MM.1S (cell line): ENCODE measurements at regions not wholly inside any gene's neighbourhood (a gene's known extent, or its start where the extent isn't known, plus 50 kb on each side); places are given as distances from the start of the nearest gene placed in this dataset.

Source experiments
- DNase-seq: peaks from one replicate; pipeline ENCODE4 v3.0.0-alpha.2; 2015
- H2AFZ ChIP-seq: fragments of 300-600 bp; sonication (generic); 2 replicates; pipeline ENCODE4 v1.6.0; 2016; ENCODE audit warnings: antibody characterized with exemption, low read length
- H3F3A ChIP-seq: fragments of 300-600 bp; sonication (generic); 2 replicates; pipeline ENCODE4 v1.6.1; 2016; ENCODE audit warnings: mild to moderate bottlenecking, antibody characterized with exemption, low read length, moderate library complexity, mixed read lengths; ENCODE audit not compliant: insufficient read depth
- H3K27ac ChIP-seq: fragments of 300-600 bp; sonication (generic); 2 replicates; pipeline ENCODE4 v1.5.1; 2016; ENCODE audit warnings: mild to moderate bottlenecking, low read length
- H3K27me3 ChIP-seq: fragments of 300-600 bp; sonication (generic); replicated peaks from 2 replicates; pipeline ENCODE4 v1.6.0; 2016; ENCODE audit warnings: low read length; ENCODE audit not compliant: insufficient read depth
- H3K36me3 ChIP-seq: fragments of 300-600 bp; sonication (generic); replicated peaks from 2 replicates; pipeline ENCODE4 v1.6.1; 2016; ENCODE audit warnings: mild to moderate bottlenecking, low read length, mixed read lengths; ENCODE audit not compliant: insufficient read depth
- H3K4me1 ChIP-seq: fragments of 300-600 bp; sonication (generic); 2 replicates; pipeline ENCODE4 v1.6.1; 2016; ENCODE audit warnings: low read length, mixed read lengths
- H3K4me2 ChIP-seq: fragments of 300-600 bp; sonication (generic); 2 replicates; pipeline ENCODE4 v1.6.0; 2016; ENCODE audit warnings: low read depth, low read length
- H3K4me3 ChIP-seq: fragments of 300-600 bp; sonication (generic); 2 replicates; pipeline ENCODE4 v1.5.1; 2016; ENCODE audit warnings: low read length, mixed read lengths
- H3K79me2 ChIP-seq: fragments of 300-600 bp; sonication (generic); 2 replicates; pipeline ENCODE4 v1.6.1; 2016; ENCODE audit warnings: mixed run types, low read length, mixed read lengths
- H3K9ac ChIP-seq: fragments of 300-600 bp; sonication (generic); 2 replicates; pipeline ENCODE4 v1.6.1; 2016; ENCODE audit warnings: low read length, mixed read lengths
- H3K9me2 ChIP-seq: fragments of 300-600 bp; sonication (generic); replicated peaks from 2 replicates; pipeline ENCODE4 v1.6.1; 2016; ENCODE audit warnings: mild to moderate bottlenecking, low read length, mixed read lengths; ENCODE audit not compliant: insufficient read depth
- H3K9me3 ChIP-seq: fragments of 300-600 bp; sonication (generic); replicated peaks from 2 replicates; pipeline ENCODE4 v1.6.1; 2016; ENCODE audit warnings: mild to moderate bottlenecking, low read length, mixed read lengths; ENCODE audit not compliant: insufficient read depth
- H4K20me1 ChIP-seq: fragments of 300-600 bp; sonication (generic); 2 replicates; pipeline ENCODE4 v1.6.1; 2016; ENCODE audit warnings: mild to moderate bottlenecking, low read length, moderate library complexity, mixed read lengths; ENCODE audit not compliant: insufficient read depth
- EZH2 ChIP-seq: fragments of 300-600 bp; sonication (generic); optimal IDR thresholded peaks from 2 replicates; pipeline ENCODE3; 2017; ENCODE audit warnings: low read depth, mild to moderate bottlenecking, antibody characterized with exemption, low read length, mixed read lengths
- EZH2phosphoT487 ChIP-seq: fragments of 300-600 bp; sonication (generic); IDR thresholded peaks from 2 replicates; pipeline ENCODE4 v1.6.1; 2018; ENCODE audit warnings: antibody characterized with exemption, low read length
- TF ChIP-seq, protein P1 (sequence below): fragments of 300-600 bp; sonication (generic); IDR thresholded peaks from 2 replicates; pipeline ENCODE4 v1.5.1; 2016; ENCODE audit warnings: antibody characterized with exemption, low read length, mixed read lengths

DNA sequence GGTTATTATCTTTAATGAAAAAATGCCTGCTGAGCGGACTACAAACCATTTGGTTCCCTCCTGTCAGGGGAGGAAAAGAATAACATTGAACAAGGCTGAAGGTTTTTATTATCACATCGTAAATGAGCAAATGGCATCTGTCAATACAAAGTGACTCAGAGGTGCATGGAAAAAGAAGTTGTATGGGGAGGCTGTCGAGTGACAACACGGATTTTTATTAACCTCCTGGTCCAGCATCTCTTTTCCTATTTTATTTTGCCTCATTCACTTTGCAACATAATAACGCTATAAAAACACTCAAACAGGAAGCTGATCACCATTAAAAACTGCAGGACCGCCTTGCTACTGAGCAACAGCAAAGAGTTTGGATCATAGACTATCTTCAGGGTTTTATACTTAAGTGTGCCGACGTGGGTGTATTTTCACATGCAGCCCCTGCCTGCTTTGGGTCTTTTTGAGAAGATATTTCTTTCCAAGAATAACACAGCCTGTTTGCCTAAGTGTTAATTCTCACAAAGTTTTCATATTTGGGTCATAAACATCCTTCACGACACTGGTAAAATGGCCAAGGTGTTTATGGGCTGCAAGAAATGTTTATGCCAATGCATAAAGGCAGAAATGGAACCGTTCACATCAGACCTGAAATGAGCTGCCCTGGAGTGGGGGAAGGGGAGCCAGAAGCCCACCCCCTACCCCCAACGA is 132.1 kb upstream of the SALL4 start:
- no peak for DNase-seq
- Histone ChIP-seq H3K27me3 (no peaks in the 10 kb centered on the region), H3F3A (no peaks in the 10 kb centered on the region), H3K4me1 (no peaks in the 10 kb centered on the region), H3K9ac (no peak overlapping the region), H3K9me3 (no peaks in the 10 kb centered on the region), H3K79me2 (no peaks in the 10 kb centered on the region), H2AFZ (no peak overlapping the region), H3K27ac (no peak overlapping the region), H3K36me3 (no peaks in the 10 kb centered on the region), H4K20me1 (no peaks in the 10 kb centered on the region), H3K4me2 (no peak overlapping the region), H3K4me3 (no peak overlapping the region), H3K9me2 (no peaks in the 10 kb centered on the region)
- TF ChIP-seq, protein P1, sequence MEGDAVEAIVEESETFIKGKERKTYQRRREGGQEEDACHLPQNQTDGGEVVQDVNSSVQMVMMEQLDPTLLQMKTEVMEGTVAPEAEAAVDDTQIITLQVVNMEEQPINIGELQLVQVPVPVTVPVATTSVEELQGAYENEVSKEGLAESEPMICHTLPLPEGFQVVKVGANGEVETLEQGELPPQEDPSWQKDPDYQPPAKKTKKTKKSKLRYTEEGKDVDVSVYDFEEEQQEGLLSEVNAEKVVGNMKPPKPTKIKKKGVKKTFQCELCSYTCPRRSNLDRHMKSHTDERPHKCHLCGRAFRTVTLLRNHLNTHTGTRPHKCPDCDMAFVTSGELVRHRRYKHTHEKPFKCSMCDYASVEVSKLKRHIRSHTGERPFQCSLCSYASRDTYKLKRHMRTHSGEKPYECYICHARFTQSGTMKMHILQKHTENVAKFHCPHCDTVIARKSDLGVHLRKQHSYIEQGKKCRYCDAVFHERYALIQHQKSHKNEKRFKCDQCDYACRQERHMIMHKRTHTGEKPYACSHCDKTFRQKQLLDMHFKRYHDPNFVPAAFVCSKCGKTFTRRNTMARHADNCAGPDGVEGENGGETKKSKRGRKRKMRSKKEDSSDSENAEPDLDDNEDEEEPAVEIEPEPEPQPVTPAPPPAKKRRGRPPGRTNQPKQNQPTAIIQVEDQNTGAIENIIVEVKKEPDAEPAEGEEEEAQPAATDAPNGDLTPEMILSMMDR: no peak
- no peak for TF ChIP-seq EZH2phosphoT487
- TF ChIP-seq EZH2: no peak

DNA sequence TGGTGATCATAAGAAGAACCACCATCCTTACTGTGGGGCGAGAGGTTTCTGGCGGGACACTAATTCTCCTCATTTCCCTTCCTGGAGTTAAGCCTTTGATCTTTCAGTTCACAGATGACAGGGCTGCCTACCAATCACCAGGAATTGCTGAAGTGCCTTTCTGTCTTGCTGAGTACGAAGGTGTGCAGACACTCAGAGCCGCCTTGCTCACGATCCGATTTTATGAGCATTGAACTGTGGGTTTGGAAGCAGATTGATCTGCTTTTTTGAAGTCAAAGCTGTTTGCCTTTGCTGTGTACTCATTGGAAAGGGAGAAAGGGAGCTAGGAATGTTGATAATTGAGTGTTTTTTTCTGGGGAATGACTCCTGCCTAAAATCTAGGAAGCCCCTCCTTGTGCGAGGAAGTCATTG is 129.1 kb upstream of the SALL4 start:
- Histone ChIP-seq H3K27ac (no peak overlapping the region), H4K20me1 (no peaks in the 10 kb centered on the region), H3K27me3 (no peaks in the 10 kb centered on the region), H2AFZ (no peak overlapping the region), H3K4me1 (no peaks in the 10 kb centered on the region), H3F3A (no peaks in the 10 kb centered on the region), H3K4me3 (no peak overlapping the region), H3K4me2 (no peak overlapping the region), H3K9me3 (no peaks in the 10 kb centered on the region), H3K9me2 (no peaks in the 10 kb centered on the region), H3K9ac (no peak overlapping the region), H3K36me3 (no peaks in the 10 kb centered on the region), H3K79me2 (no peaks in the 10 kb centered on the region)
- DNase-seq: no peak
- TF ChIP-seq, protein P1: no peak
- TF ChIP-seq EZH2phosphoT487: no peak
- no peak for TF ChIP-seq EZH2

DNA sequence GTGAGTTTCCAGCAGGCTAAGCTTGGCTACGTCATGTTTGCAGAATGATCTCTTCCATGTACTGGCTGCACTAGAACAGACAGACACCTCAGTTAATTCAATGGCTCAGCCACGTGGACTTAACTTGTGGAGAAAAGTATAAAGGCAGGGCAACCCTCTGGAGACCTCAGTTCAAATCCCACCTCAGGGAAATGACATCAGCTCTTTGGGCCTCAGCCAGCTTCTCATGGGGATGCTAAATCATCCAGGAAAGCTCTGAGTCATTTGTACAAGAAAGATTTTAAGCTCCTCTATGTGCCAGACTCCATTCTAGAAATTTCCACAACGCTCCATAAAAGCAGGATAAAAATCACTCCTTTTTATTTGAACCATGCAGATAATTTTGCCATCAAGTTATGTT is 128.5 kb upstream of the SALL4 start:
- Histone ChIP-seq H3F3A (no peaks in the 10 kb centered on the region), H3K9ac (no peak overlapping the region), H3K79me2 (no peaks in the 10 kb centered on the region), H3K4me2 (no peak overlapping the region), H2AFZ (no peak overlapping the region), H3K4me1 (no peaks in the 10 kb centered on the region), H3K9me2 (no peaks in the 10 kb centered on the region), H3K27ac (no peak overlapping the region), H3K27me3 (no peaks in the 10 kb centered on the region), H3K36me3 (no peaks in the 10 kb centered on the region), H3K4me3 (no peak overlapping the region), H4K20me1 (no peaks in the 10 kb centered on the region), H3K9me3 (no peaks in the 10 kb centered on the region)
- no peak for DNase-seq
- TF ChIP-seq EZH2phosphoT487 (no peak), EZH2 (no peak)
- TF ChIP-seq, protein P1: no peak
